OCI-LY1 (cell line): ENCODE measurements at regions not wholly inside any gene's neighbourhood (a gene's known extent, or its start where the extent isn't known, plus 50 kb on each side); places are given as distances from the start of the nearest gene placed in this dataset.

Experiments used
- H2AFZ ChIP-seq: fragments of 200-600 bp; sonication (generic), shearing (Covaris generic); 2 replicates; pipeline ENCODE4 v1.6.0; 2014; ENCODE audit warnings: antibody characterized with exemption, mild to moderate bottlenecking, low read length
- H3F3A ChIP-seq: fragments of 200-600 bp; sonication (generic), shearing (Covaris generic); 2 replicates; pipeline ENCODE4 v1.6.0; 2014; ENCODE audit warnings: mild to moderate bottlenecking, antibody characterized with exemption, low read length, moderate library complexity; ENCODE audit not compliant: insufficient read depth
- H3K27ac ChIP-seq: fragments of 200-600 bp; sonication (generic); 2 replicates; pipeline ENCODE4 v1.5.1; 2014; ENCODE audit warnings: low read length, mixed run types, mild to moderate bottlenecking, low read depth; ENCODE audit not compliant: poor library complexity, severe bottlenecking
- H3K27me3 ChIP-seq: fragments of 200-600 bp; sonication (generic); 2 replicates; pipeline ENCODE4 v1.6.0; 2014; ENCODE audit warnings: antibody characterized with exemption, mild to moderate bottlenecking, low read length, moderate library complexity; ENCODE audit not compliant: insufficient read depth
- H3K36me3 ChIP-seq: fragments of 200-600 bp; sonication (generic); 2 replicates; pipeline ENCODE4 v1.6.1; 2014; ENCODE audit warnings: mild to moderate bottlenecking, antibody characterized with exemption, low read length, moderate library complexity, mixed read lengths; ENCODE audit not compliant: insufficient read depth
- H3K4me1 ChIP-seq: fragments of 200-600 bp; sonication (generic); 2 replicates; pipeline ENCODE4 v1.5.1; 2014; ENCODE audit warnings: mild to moderate bottlenecking, low read length, moderate library complexity; ENCODE audit not compliant: insufficient read depth, severe bottlenecking
- H3K4me2 ChIP-seq: fragments of 200-600 bp; sonication (generic), shearing (Covaris generic); 2 replicates; pipeline ENCODE4 v1.6.1; 2014; ENCODE audit warnings: low read length
- H3K4me3 ChIP-seq: fragments of 200-600 bp; sonication (generic); 2 replicates; pipeline ENCODE4 v1.5.1; 2014; ENCODE audit warnings: low read length, low read depth, mild to moderate bottlenecking, mixed read lengths; ENCODE audit not compliant: poor library complexity, severe bottlenecking
- H3K79me2 ChIP-seq: fragments of 200-600 bp; shearing (Covaris generic); 2 replicates; pipeline ENCODE4 v1.6.1; 2016; ENCODE audit warnings: mixed run types, low read length, mixed read lengths; ENCODE audit not compliant: insufficient read depth
- H3K9ac ChIP-seq: fragments of 200-600 bp; sonication (generic), shearing (Covaris generic); 2 replicates; pipeline ENCODE4 v1.6.1; 2014; ENCODE audit warnings: mild to moderate bottlenecking, low read length, mixed read lengths
- H3K9me2 ChIP-seq: fragments of 200-600 bp; sonication (generic), shearing (Covaris generic); 2 replicates; pipeline ENCODE4 v1.6.1; 2014; ENCODE audit warnings: low read depth, mild to moderate bottlenecking, low read length, mixed read lengths
- H3K9me3 ChIP-seq: fragments of 200-600 bp; shearing (Covaris generic); 2 replicates; pipeline ENCODE4 v1.6.1; 2014; ENCODE audit warnings: low read length, mixed read lengths
- H4K20me1 ChIP-seq: fragments of 200-600 bp; sonication (generic), shearing (Covaris generic); 2 replicates; pipeline ENCODE4 v1.6.0; 2016; ENCODE audit warnings: mild to moderate bottlenecking, low read length; ENCODE audit not compliant: insufficient read depth
- EZH2 ChIP-seq: fragments of 200-600 bp; sonication (generic), shearing (Covaris generic); IDR thresholded peaks from 2 replicates; pipeline ENCODE4 v1.8.0; 2017; ENCODE audit warnings: borderline replicate concordance, mixed run types, mild to moderate bottlenecking, antibody characterized with exemption, low read length, moderate library complexity, mixed read lengths
- TF ChIP-seq, protein P1 (sequence below): fragments of 200-600 bp; sonication (generic), shearing (Covaris generic); IDR thresholded peaks from 2 replicates; pipeline ENCODE4 v1.5.1; 2017; ENCODE audit warnings: mild to moderate bottlenecking, antibody characterized with exemption, low read length, moderate library complexity, mixed read lengths

DNA sequence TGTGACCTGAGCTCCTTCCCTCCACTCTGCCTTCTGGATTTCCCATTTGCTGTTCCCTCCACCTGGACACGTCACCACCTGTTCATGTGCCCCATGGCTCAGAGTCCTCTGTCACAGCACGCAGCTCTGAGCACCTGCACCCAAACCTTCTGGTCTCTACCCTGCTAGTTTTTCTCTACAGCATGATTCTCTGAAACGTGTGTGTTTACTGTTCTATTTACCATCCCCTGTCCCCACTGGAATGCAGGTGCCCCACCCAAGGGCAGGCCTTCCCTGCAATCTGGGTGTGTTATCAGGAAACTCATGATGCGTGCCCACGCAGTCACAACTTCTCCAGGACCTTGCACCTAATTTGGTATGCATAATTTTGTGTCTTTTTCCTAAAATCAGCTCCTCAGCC is 284.4 kb upstream of the IGFBP3 start:
- Histone ChIP-seq H3K79me2 (no peaks in the 10 kb centered on the region), H3K4me1 (no peaks in the 10 kb centered on the region), H3K27me3 (no peaks in the 10 kb centered on the region), H4K20me1 (no peaks in the 10 kb centered on the region), H3K9ac (no peak overlapping the region), H3K36me3 (no peaks in the 10 kb centered on the region), H3K9me2 (no peaks in the 10 kb centered on the region), H2AFZ (no peak overlapping the region), H3F3A (no peaks in the 10 kb centered on the region), H3K4me2 (no peak overlapping the region), H3K4me3 (no peak overlapping the region), H3K27ac (no peak overlapping the region), H3K9me3 (no peaks in the 10 kb centered on the region)
- TF ChIP-seq, protein P1, sequence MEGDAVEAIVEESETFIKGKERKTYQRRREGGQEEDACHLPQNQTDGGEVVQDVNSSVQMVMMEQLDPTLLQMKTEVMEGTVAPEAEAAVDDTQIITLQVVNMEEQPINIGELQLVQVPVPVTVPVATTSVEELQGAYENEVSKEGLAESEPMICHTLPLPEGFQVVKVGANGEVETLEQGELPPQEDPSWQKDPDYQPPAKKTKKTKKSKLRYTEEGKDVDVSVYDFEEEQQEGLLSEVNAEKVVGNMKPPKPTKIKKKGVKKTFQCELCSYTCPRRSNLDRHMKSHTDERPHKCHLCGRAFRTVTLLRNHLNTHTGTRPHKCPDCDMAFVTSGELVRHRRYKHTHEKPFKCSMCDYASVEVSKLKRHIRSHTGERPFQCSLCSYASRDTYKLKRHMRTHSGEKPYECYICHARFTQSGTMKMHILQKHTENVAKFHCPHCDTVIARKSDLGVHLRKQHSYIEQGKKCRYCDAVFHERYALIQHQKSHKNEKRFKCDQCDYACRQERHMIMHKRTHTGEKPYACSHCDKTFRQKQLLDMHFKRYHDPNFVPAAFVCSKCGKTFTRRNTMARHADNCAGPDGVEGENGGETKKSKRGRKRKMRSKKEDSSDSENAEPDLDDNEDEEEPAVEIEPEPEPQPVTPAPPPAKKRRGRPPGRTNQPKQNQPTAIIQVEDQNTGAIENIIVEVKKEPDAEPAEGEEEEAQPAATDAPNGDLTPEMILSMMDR, result no peak

DNA sequence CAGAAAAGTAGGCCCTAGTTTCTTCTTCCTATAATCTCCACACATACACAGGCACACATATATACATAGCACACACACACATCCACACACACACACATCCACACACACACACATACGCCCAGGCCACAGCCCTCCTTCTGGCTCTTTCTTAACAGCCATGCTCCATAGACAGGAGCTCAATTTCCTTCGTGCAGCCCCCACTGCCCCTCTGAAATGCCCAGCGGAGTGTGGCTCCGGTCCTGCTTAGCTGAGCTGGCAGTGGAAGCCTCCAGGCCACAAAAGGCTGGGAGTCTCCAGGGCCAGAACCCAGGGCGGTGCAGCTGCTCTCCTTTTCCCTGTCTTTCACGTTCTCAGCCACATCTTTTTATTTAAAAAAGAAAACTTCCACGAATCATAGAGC is 282.9 kb upstream of the IGFBP3 start:
- no peaks in the 10 kb centered on the region for H3K27me3 ChIP-seq
- H3K9me2 ChIP-seq, result no peaks in the 10 kb centered on the region
- H4K20me1 ChIP-seq, result no peaks in the 10 kb centered on the region
- no peak overlapping the region for H3K9ac ChIP-seq
- no peaks in the 10 kb centered on the region for H3K4me1 ChIP-seq
- H3K27ac ChIP-seq, result no peak overlapping the region
- TF ChIP-seq, protein P1, result no peak
- no peak for TF ChIP-seq EZH2
- no peaks in the 10 kb centered on the region for H3K79me2 ChIP-seq
- H3K36me3 ChIP-seq, result no peaks in the 10 kb centered on the region
- no peaks in the 10 kb centered on the region for H3F3A ChIP-seq
- no peaks in the 10 kb centered on the region for H3K9me3 ChIP-seq
- H3K4me3 ChIP-seq, result no peak overlapping the region
- no peak overlapping the region for H2AFZ ChIP-seq
- H3K4me2 ChIP-seq, result no peak overlapping the region

DNA sequence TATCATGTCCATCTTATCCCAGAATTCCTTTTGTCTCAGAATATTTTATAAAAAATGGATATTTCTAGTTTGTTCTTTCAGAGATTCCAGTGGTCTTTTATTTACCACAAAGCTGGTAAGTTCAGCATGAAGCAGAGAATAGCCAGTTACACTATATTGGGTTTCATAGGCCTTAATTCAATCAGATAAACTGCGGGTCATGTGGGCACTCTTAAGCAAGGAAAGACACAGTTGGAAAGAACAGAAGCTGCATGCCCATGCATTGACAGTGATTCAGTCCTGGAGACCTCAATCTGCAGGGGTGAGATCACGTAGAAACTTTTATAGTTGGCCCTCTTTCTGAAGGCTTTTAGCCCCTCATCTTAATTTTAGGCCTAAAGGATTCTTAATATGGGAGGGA is 281.3 kb upstream of the IGFBP3 start:
- Histone ChIP-seq H3K36me3 (no peaks in the 10 kb centered on the region), H3F3A (no peaks in the 10 kb centered on the region), H3K9me3 (no peaks in the 10 kb centered on the region), H3K9me2 (no peaks in the 10 kb centered on the region), H2AFZ (no peak overlapping the region), H3K4me2 (no peak overlapping the region), H4K20me1 (no peaks in the 10 kb centered on the region), H3K27ac (no peak overlapping the region), H3K9ac (no peak overlapping the region), H3K27me3 (no peaks in the 10 kb centered on the region), H3K4me3 (no peak overlapping the region), H3K4me1 (no peaks in the 10 kb centered on the region), H3K79me2 (no peaks in the 10 kb centered on the region)
- TF ChIP-seq, protein P1, result no peak
- no peak for TF ChIP-seq EZH2
